Dermis blood vessel endothelial cell (primary cell): ENCODE measurements at regions not wholly inside any gene's neighbourhood (a gene's known extent, or its start where the extent isn't known, plus 50 kb on each side); places are given as distances from the start of the nearest gene placed in this dataset.

Source experiments
- DNase-seq: peaks from one replicate; pipeline ENCODE4 v3.0.0; 2010

DNA sequence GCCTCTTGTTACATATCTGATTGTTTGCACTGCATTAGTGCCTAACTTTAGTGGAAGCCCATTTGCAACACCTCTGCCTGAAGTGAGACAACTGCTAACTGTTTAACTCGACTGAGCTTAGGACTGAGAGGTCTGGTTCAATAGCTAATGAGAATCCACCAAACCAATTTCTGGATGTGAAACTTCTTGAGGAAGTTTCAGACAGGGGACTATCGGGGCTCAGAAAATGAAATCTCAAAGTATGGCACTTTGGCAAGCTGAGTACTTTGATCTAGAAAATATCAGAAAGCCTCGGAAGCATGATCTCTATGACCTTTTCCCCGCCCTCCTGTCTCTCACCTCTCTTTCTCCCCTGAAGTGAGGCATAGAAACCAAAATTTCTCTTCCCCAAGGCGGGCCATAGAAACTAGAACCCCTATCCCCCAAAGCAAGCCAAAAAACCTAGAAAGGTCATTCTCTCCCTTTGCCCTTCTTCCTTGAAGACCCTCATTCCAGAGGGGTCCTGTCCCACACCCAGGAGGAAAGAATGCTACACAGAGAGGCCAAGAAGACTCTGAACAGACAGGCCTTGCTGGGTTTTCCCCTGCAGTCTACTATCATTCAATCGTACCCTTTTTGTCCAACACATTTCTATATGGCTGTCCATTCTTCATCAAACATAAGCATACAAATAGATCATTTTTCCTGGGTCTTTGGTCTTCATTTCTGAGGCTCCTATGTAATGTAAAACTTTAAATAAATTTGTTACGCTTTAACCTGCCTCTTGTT lies 69.6 kb upstream of the CREB1 start:
- no peak for DNase-seq

DNA sequence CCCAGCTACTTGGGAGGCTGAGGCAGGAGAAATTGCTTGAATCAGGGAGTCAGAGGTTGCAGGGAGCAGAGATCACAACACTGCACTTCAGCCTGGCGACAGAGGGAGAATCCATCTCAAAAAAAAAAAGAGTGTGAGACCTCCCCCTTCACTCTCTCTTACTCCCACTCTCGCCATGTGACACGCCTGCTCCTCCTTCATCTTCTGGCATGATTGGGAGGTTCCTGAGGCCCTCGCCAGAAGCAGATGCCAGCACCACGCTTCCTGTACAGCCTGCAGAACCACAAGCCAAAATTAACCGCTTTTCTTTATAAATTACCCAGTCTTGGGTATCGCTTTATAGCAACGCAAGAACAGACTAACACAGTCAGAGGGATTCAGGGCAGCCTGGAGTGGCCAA lies 66.3 kb upstream of the CREB1 start:
- DNase-seq, result no peak

DNA sequence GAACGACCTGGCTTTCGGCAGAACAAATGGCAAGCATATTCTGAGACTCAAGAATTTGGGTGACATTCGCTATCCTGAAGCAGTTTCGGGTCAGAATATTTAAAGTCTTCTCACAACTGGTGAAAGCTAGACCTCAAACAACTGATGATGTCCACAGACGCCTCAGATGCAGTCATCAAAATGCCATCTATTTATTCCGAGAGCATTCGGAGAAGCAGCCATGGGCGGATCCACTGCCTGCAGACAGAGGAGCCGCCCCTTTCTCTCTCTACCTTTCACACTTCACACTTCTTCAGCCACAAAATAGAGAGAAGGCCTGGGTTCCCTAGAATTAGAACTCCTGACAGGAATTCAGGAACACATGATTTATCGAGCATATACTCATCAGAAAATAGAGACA lies 65.8 kb upstream of the CREB1 start:
- no peak for DNase-seq

GRCh38 chr2:207465894-207466293 lies 63.9 kb upstream of the CREB1 start:
- no peak for DNase-seq

GRCh38 chr2:207467716-207468347 lies 61.9 kb upstream of the CREB1 start:
- no peak for DNase-seq

DNA sequence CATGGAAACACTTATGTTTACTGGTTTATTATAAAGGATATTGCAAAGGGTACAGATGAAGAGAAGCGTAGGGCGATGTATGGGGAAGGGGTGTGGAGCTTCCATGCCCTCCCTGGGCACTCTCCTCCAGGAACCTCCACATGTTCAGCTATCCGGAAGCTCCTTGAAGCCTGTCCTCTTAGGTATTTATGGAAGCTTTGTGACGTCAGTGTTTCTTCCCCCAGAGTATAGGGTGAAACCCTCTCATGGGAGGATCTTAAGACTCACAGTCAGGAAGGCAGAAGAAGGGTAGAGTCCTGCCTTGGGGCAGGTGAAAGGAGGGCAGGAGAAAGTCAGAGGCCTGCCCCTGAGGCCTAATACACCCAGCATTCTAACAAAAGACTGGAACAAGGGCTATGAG lies 61.3 kb upstream of the CREB1 start:
- no peak for DNase-seq

DNA sequence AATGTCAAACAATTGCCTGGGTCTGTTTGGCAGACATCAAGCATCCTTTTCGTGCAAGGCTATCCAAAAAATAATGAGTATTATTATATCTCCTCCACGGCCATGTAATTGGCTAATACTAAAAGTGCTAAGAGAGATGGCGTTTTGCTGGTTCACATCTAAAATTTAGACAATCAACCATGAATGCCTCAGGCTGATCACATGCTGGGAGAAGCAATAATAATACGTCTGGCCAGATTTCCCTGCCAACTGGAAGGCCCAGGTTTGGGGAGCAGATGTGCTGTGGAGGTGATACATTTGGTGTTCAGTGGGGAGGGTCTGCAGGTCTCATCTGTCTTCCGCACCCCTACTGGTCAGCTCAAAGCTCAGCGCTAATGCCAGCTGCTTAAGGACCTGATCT lies 60.3 kb upstream of the CREB1 start:
- no peak for DNase-seq

DNA sequence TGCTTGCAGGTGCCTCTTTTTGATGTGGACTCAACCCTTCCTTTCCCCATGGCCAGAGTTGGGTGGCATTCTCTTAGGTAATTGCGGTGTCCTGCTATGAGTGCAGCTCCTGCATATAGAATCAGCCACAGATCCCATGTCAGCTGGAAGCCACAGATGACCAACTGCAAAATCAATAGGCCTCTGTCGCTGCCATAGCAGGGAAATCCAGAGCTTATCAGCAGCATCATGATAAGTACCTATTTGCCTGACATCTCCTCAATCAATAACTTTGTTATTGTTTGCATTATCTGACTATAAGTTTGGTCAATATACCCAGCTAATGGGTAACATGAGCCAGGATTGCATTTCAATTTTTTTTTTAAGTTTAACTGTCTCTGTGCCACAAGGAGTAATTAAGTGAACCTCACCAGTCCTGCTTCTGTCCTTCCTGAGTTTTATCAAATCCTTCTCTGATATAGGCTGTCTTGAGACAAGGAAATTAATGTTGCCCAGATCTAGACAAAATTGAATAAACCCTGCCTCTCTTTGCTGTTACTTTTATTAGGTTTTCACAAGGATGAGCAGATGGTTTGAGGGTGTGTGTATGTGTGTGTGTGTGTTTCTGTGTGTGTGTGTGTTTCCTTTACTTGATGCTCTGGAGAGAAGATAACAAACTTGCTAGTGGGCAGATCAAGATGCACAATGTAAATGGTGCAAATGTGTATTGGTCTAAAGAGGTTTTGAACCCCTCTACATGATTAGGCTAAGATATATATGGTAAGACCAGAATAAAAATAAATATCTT lies 59.6 kb upstream of the CREB1 start:
- no peak for DNase-seq

- DNase-seq, result no peak
These were observed 58.5 kb upstream of the CREB1 start for GRCh38 chr2:207471261-207471660.

DNA sequence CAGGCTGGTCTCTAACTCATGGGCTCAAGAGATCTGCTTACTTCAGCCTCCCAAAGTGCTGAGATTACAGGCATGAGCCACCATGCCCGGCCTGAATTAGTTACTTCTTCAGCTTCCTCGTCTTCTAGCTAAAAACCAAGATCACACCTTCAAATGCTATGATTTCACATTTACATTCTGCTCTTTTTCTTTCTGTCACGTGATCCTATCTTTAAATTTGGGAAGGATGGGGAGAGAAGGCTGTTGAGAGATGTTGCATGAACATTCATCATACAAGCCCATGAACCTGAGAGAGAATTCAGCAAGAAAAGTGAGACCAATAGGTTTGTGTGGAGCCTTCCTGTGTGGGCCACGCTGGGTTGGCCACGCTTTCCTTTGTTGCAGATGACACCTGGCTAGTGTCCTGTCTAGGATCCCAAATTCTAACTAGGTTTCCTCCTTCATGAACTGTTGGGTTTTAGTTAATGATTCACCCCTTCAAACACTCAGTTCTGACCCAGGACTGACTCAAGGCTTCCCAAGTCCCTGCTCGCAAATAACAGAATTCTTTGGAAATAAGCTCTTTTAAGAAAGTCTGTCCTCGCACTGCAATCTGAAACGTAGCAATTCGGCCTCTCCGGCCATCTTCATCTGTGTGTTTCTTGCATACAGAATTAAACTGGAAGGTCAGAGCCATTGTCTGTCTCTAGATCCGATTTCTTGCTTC lies 57.3 kb upstream of the CREB1 start:
- no peak for DNase-seq

- peak; percentile 90 for DNase-seq
These were observed 56.5 kb upstream of the CREB1 start for GRCh38 chr2:207473049-207473930.

DNA sequence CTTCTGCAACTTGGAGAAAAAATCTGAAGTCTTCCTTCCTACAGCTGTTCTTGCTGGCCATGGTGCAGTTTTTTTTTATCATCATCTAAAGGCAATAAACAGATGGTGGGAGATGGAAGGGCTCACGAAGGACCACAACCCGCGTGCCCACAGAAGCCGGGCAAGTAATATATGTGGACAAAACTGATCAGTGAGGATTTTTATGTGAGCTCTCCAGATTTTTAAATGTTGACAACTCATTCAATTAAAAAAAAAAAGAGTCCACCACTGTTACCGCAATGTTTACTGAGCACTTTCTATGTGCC lies 55.9 kb upstream of the CREB1 start:
- DNase-seq, result no peak

DNA sequence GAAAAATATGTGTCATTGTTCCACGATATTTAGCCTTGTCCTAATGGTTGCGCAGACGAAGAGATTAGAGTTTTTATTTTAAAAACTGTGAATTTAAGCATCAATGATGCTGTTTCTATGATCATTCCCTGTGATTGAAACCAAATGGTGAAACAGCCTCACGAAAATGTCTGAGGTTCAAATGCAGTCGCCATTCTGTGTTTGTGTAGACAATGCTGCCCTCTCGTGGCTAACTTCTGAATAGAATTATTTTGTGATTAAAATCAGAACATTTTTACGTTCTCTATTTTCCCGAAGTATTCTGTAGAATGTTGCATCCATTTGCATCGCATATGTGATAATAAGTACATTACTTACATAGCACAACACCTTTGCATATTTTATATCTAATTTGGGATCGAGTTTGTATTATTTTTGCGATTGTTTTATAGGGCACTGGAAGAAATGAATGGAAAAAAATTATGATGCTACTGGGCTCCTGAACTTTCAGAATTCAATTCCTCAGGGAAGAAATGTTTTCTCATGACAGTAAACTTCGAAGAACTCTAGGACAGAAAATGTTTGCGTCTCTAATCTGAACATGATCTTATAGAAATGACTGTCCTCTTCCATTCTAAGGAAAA lies 54.8 kb upstream of the CREB1 start:
- peak; percentile 80 for DNase-seq

DNA sequence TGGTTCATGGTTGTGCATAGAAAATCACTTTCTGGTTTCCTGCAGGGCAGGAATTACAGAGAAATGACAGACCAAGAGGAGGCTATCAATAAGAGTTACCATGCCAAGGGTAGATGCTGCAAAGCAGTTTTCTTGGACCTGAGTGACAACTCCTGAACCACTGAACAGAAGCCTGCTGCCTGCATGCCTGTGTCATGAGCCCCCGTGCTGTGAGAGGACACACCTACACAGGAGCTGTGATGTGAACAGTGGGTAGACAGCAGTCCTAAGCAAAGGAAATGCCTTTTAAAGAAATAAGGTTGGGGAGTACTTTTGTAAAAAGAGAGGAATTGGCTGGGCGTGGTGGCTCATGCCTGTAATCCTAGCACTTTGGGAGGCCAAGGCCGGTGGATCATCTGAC lies 54.2 kb upstream of the CREB1 start:
- DNase-seq, result no peak

DNA sequence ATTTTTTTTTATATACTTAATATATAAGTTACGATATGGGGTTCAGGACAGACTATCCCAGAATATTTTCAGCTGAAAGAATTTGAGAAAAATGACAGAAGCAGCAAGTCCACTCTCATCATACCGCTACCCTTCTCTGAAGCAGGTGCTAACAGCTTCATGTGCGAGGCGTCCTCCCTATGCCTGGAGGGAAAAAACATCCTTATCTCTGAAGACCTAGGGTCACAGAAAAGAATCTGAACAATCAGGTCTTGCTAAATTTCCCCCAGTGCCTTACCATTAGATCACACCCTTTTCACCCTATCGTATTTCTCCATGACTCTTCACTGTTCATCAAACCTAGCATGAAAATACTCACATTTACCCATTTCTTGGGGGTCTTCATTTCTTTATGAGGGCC lies 51.9 kb upstream of the CREB1 start:
- no peak for DNase-seq

DNA sequence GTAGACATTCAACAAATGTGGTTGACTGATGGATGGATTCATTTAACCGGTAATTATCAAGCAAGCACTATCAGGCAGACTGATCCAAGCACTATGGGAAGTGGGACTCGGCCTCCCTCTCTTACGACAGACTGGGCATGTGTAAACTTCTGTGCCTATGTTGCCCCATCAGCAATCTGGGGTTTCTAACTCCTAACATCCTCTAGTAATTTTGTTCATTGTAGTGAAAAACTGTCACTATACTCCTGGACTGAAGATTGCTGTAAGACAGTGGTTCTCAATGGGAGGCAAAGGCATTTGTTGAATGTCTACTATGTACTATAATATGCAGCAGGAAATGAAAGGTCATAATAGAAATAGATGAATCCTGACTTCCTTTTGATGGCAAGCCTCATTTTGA lies 51.2 kb upstream of the CREB1 start:
- DNase-seq, result no peak

DNA sequence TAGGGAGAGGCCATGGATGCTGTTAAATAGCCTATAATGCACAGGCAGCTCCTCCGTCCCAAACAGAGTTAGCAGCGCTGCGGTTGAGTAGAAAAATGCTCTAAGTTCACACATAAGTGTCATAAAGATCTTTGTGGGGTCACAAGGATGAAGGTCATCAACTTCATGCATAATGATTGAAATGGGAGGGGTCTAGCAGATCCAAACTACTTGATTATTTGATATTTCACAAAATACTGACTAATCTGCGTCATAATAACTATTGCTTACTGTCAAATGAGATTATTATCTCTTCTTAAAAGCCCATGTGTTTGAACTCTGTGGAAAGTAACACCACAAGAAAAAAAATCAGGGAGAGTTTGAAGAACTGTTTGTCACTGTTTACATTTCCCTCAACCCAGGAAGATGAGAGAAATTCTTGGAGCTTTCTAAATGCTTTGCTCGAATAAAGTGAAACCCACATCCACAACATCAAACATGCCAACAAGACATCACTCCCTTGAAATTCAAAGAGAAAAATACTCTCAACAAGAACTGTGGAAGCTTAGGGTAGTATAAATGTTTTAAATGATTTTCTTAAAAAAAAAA lies 50.5 kb upstream of the CREB1 start:
- no peak for DNase-seq
